NCI-H2171 (cell line): ENCODE measurements at regions not wholly inside any gene's neighbourhood (a gene's known extent, or its start where the extent isn't known, plus 50 kb on each side); places are given as distances from the start of the nearest gene placed in this dataset.

ENCODE experiments used
- DNase-seq: peaks from one replicate; lab custom pipeline; 2025; lab: John Stamatoyannopoulos, UW

GRCh38 chr6:8276148-8276547 lies 159.2 kb downstream of the SLC35B3 start:
- DNase-seq, result no peak

- no peak for DNase-seq
Measured at GRCh38 chr6:8275667-8276066, 159.7 kb downstream of the SLC35B3 start.

GRCh38 chr6:8274226-8274625 lies 161.1 kb downstream of the SLC35B3 start:
- no peak for DNase-seq

- DNase-seq, result no peak
Measured at GRCh38 chr6:8269872-8270454, 165.4 kb downstream of the SLC35B3 start.

GRCh38 chr6:8269094-8269493 lies 166.3 kb downstream of the SLC35B3 start:
- DNase-seq, result no peak

GRCh38 chr6:8268606-8269005 lies 166.3 kb upstream of the EEF1E1 start:
- DNase-seq, result no peak

- DNase-seq, result no peak
Measured at GRCh38 chr6:8268156-8268555, 165.8 kb upstream of the EEF1E1 start.

- DNase-seq, result no peak
Measured at GRCh38 chr6:8260610-8261009, 158.3 kb upstream of the EEF1E1 start.

- no peak for DNase-seq
Measured at GRCh38 chr6:8246403-8246802, 144.1 kb upstream of the EEF1E1 start.

- DNase-seq, result no peak
Measured at GRCh38 chr6:8245726-8246125, 143.4 kb upstream of the EEF1E1 start.

GRCh38 chr6:8243475-8243874 lies 141.1 kb upstream of the EEF1E1 start:
- DNase-seq, result no peak

- no peak for DNase-seq
Measured at GRCh38 chr6:8242885-8243284, 140.5 kb upstream of the EEF1E1 start.

- DNase-seq, result no peak
Measured at GRCh38 chr6:8240301-8240700, 138.0 kb upstream of the EEF1E1 start.

GRCh38 chr6:8238773-8239683 lies 136.7 kb upstream of the EEF1E1 start:
- DNase-seq, result no peak

GRCh38 chr6:8237668-8238067 lies 135.3 kb upstream of the EEF1E1 start:
- no peak for DNase-seq

- no peak for DNase-seq
Measured at GRCh38 chr6:8236956-8237355, 134.6 kb upstream of the EEF1E1 start.

- no peak for DNase-seq
Measured at GRCh38 chr6:8234321-8234720, 132.0 kb upstream of the EEF1E1 start.

- no peak for DNase-seq
Measured at GRCh38 chr6:8231956-8232355, 129.6 kb upstream of the EEF1E1 start.

GRCh38 chr6:8229915-8230756 lies 127.8 kb upstream of the EEF1E1 start:
- no peak for DNase-seq

GRCh38 chr6:8225113-8225512 lies 122.8 kb upstream of the EEF1E1 start:
- DNase-seq, result no peak

- DNase-seq, result no peak
Measured at GRCh38 chr6:8223678-8224077, 121.3 kb upstream of the EEF1E1 start.

GRCh38 chr6:8219352-8219943 lies 117.1 kb upstream of the EEF1E1 start:
- DNase-seq, result peak; percentile 4
